NCI-H460 (cell line): ENCODE measurements at regions not wholly inside any gene's neighbourhood (a gene's known extent, or its start where the extent isn't known, plus 50 kb on each side); places are given as distances from the start of the nearest gene placed in this dataset.
"Not testable (repeated sequence)": the region's sequence is repeated elsewhere in the genome, so short reads cannot be mapped to it uniquely, and the experiment has no call there.

ENCODE experiments used
- DNase-seq: peaks from one replicate; pipeline ENCODE4 v3.0.0-alpha.2; 2016; ENCODE audit warnings: low read depth; ENCODE audit errors: extremely low read depth

- DNase-seq, result no peak
Observed at GRCh38 chr4:57943682-57944081, 833.5 kb upstream of the IGFBP7 start.

GRCh38 chr4:57937326-57937725 lies 827.1 kb upstream of the IGFBP7 start:
- DNase-seq, result not testable (repeated sequence)

GRCh38 chr4:57926311-57926710 lies 816.1 kb upstream of the IGFBP7 start:
- DNase-seq, result no peak

GRCh38 chr4:57924951-57925350 lies 814.8 kb upstream of the IGFBP7 start:
- no peak for DNase-seq

GRCh38 chr4:57916479-57916878 lies 806.3 kb upstream of the IGFBP7 start:
- no peak for DNase-seq

GRCh38 chr4:57911203-57911602 lies 801.0 kb upstream of the IGFBP7 start:
- no peak for DNase-seq

GRCh38 chr4:57910151-57910550 lies 800.0 kb upstream of the IGFBP7 start:
- DNase-seq, result no peak

- no peak for DNase-seq
Observed at GRCh38 chr4:57905965-57906364, 795.8 kb upstream of the IGFBP7 start.

- DNase-seq, result no peak
Observed at GRCh38 chr4:57877047-57877458, 766.9 kb upstream of the IGFBP7 start.

GRCh38 chr4:57875829-57876392 lies 765.7 kb upstream of the IGFBP7 start:
- DNase-seq, result no peak

GRCh38 chr4:57866468-57867171 lies 756.4 kb upstream of the IGFBP7 start:
- no peak for DNase-seq

GRCh38 chr4:57865264-57865663 lies 755.1 kb upstream of the IGFBP7 start:
- no peak for DNase-seq

- no peak for DNase-seq
Observed at GRCh38 chr4:57854748-57855147, 744.6 kb upstream of the IGFBP7 start.

- no peak for DNase-seq
Observed at GRCh38 chr4:57850141-57850540, 740.0 kb upstream of the IGFBP7 start.

GRCh38 chr4:57832083-57832482 lies 721.9 kb upstream of the IGFBP7 start:
- no peak for DNase-seq

- no peak for DNase-seq
Observed at GRCh38 chr4:57789666-57790065, 679.5 kb upstream of the IGFBP7 start.

GRCh38 chr4:57777876-57778275 lies 667.7 kb upstream of the IGFBP7 start:
- no peak for DNase-seq

GRCh38 chr4:57774681-57775080 lies 664.5 kb upstream of the IGFBP7 start:
- no peak for DNase-seq

GRCh38 chr4:57774171-57774570 lies 664.0 kb upstream of the IGFBP7 start:
- DNase-seq, result no peak

- DNase-seq, result no peak
Observed at GRCh38 chr4:57766341-57766740, 656.2 kb upstream of the IGFBP7 start.

GRCh38 chr4:57764856-57765255 lies 654.7 kb upstream of the IGFBP7 start:
- no peak for DNase-seq

GRCh38 chr4:57763070-57763469 lies 652.9 kb upstream of the IGFBP7 start:
- no peak for DNase-seq
